HG02970 (cell line): ENCODE measurements at regions not wholly inside any gene's neighbourhood (a gene's known extent, or its start where the extent isn't known, plus 50 kb on each side); places are given as distances from the start of the nearest gene placed in this dataset.

Source experiments
- ATAC-seq: cut with Tn5 transposase; IDR thresholded peaks from one replicate; pipeline ENCODE4 v1.9.1; 2021; ENCODE audit warnings: mild to moderate bottlenecking, moderate library complexity, moderate number of reproducible peaks; ENCODE audit not compliant: unreplicated experiment, low FRiP score

DNA sequence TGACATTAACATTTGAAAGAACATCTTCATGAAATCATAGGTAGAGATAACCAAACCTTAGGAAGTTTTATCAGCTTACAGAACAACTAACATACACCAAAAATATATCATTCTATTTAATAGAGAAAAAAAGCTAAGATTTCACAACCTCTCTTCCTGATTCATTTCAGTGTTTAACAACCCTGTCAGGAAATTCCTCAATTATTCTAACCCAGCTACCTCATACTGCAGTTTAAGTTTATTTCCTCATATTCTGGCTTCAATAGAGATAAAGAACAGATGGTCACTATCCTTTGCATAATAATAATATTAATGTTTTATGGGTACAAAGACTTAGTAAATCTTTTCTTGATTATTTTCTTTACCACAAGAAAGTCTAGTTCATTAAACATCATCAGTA is 112.9 kb upstream of the HSF2 start:
- ATAC-seq: no peak

DNA sequence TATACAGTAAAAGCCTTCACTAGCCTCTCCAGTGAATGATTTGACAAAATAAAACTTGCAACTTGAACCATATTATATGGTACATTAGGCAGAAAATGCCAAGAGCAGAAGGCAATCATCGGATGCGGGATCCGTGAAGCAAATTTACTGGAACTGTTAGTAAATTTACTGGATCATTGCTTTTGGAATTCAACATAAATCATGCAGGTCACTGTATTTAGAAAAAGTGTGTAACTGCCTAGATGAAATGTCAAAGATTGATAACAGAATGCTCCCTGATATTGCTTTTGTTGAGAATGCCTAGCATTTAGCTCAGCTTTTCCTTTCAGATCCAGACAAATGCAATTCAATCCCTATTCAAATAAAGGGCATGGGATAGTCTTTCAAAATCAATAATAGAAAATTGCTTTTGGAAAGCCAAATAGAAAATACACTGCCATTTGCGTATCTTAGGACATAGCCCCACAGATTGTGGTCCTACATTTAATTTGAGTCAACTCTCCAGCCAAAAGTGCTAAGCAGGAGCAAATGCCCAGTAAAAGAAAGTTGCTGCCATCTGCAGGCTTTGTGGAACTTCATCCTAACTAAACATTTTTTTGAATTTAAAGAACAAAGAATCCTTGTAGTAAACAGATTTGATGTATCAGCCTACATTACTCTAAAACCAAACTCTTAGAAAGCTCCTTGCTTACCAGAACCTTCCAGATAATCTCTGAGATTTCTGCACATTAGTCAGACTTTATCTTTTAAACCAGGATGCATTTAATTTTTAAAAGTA is 109.5 kb upstream of the HSF2 start:
- ATAC-seq: no peak

DNA sequence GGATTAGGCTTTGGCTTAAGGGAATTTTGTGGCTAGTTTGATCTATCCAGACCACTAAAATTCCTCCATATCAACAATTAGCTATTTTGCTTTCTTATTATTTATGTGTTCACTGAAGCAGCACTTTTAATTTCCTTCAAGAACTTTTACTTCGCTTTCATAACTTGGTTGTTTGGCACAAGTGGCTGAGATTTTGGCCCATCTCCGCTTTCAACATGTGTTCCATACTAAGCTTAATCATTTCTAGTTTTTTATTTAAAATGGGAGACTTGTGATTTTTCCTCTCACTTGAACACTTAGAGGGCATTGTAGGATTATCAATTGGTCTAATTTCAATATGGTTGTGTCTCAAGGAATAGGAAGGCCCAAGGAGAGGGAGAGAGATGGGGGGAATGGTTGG is 102.4 kb upstream of the HSF2 start:
- ATAC-seq: no peak

DNA sequence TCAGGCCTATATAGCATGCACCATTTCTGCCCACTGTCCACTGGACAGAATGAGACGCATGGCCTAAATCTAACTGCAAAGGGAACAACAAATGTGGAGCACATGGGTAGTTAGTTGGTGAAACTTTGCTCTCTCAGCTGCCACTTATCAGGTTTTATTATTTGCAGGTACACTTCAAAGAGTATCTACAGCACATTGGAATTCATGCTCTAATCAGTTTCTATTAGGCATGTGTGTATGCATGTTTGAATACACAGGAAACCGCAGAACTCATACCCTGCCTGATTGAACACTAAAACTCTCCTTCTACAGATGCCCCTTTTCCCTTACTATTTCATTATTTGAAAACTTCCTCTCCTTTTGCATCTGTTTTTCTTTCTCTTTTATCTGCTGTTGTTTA is 97.4 kb upstream of the HSF2 start:
- ATAC-seq: no peak

DNA sequence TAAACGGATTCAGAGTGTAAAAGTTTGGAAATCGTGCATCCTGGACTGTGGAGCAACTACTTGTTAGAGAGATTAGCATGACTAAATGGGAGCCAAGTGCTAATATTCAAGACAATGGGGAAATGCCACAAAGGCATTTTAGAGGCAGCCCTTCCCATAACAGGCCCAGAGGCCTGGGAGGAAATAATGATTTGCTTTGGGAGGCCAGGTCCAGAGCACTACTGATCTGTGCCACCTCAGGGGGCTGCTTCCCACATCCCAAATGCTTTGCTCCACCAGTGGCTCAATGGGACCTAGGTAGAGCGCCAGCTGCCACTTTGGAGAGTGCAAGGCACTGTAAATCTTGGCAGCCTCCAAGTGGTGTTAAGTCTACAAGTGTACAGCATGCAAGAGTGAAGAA is 91.9 kb upstream of the HSF2 start:
- no peak for ATAC-seq

DNA sequence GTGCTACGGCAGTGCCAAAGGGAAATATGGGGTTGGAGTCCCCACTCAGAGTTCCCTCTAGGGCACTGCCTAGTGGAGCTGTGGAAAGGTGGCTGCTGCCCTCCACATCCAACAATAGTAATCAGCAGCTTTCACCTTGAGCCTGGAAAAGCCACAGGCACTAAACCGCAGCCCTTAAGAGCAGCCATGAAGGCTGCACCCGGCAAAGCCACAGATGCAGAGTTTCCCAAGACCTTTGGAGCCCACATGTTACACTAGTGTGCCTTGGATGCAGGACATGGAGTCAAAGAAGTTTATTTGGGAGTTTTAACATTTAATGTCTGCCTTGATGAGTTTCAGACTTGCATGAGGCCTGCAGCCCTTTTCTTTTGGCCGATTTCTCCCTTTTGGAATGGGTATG is 91.4 kb upstream of the HSF2 start:
- ATAC-seq: no peak

DNA sequence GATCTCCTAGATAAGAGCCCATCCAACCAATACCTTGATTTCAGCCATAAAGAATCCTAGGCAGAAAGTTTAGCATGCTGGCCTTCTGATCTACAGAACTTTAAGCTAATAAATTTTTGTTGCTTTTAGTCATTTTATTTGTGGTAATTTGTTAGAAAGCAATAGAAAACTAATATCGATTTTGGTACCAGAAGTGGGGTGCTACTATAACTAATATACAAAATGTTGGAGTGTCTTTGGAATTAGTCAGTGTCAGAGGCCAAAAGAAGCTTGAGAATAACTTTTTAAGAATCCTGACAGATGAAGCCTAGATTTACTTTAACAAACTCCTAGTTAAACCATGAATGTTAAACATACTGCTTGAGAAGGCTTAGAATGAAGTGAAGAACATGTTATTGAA is 83.6 kb upstream of the HSF2 start:
- ATAC-seq: no peak

DNA sequence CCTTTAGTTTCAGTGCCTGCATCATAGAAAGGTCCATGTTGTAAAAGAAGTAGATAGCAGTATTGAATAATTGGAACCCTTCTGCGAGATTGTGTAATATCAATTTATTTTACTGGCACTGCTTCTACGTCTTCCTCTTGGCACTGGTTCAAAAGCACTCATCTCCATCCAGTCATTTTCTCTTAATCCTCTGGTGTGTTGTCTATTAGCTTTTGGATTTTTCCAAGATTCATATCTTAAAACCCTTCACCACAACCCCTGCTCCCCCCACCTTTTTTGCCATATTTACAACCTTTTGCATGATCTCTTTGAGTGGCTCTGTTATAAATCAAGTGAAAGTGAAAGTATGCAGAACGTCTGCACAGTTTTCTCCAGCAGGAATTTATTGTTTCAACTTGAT is 76.6 kb upstream of the HSF2 start:
- no peak for ATAC-seq

DNA sequence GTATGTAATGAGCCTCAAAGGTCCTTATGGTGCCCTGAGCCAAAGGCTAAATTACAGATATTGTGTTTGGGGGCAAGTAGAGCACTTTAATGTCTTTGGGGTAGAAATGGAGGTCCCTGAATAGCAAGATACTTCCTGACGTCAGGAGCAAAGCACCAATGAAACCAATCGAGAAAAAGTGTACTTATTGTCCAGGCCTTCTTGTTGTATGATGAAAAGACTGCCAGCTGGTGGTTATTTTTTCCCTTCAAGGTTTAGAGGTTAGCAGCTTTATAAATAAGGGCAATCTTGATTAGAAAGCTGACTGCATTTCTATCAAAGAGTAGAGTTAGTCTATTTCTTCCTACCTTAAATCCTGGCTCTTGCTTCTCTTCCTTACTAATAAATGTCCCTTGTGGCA is 76.1 kb upstream of the HSF2 start:
- ATAC-seq: no peak

DNA sequence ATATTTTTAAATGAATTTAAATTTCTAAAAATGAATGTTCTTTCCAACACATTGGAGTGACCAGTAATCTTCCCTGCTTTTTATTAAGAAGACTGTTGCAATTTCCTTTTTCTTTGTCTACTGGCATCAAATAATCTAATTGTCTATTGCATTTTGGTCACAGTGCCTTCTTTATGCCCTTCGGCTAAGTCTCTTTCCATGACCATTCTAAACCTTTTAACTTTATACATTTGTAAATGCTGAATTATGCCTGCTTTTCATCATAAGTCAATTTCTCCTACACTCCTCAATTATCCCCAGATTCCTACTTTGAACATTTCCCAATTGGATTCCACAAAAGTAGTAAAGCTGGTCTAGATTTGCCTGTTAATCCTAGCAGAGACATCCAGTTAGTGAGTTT is 69.1 kb upstream of the HSF2 start:
- no peak for ATAC-seq

DNA sequence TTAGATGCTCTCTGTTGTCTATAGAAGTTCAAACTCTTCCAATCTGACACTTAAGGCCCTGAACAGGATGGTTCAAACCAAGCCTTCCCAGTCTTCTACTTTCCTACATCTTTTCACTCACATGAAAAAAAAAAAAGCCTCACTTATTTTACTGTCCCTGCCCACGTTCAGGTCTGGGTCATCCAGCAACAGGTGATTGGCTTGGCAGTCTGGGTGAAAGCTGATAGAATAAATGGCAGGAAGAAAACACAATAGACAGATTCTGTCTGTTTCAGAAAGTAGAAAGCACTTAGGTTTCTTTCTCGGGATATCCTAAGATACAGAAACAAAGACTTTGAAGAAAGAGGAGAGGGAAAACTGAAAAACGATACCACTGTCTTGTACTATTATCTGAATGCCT is 61.8 kb upstream of the HSF2 start:
- ATAC-seq: no peak

DNA sequence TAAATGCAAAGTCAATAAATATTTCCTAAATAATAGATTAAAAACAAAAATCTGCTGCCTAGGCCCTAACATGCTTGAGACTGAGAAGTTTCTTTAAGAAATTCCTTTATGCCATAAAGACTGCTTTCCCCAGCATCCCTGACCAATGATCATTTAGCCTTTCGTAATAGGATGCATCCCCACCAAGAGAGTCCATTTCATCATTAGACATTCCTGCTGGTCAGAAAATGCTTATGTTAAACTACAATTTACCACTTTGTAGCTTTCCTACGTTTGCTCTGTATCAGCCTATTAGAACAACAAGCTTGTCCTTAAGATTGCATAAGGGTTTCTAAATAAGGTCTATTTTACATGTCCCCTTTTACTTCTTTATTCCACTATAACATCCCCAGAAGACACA is 59.8 kb upstream of the HSF2 start:
- no peak for ATAC-seq

DNA sequence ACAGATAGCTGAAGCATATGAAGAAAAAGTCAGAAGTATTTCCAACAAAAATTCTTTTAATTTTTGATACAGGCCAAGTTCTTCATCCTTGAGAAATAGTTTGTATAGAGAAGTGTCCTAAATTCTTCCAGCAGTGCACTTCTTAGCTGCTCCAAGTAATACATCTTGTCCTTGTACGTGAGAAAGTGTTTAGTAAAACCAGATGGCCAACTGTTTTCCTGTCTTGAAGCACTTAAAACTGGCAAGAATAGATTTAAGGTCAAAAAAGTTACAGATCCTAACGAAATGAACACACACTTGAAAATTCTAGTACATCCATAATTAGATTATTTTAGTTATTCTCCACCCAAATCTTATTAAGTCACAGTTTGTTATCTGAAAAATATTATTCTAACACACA is 52.2 kb upstream of the HSF2 start:
- ATAC-seq: no peak

DNA sequence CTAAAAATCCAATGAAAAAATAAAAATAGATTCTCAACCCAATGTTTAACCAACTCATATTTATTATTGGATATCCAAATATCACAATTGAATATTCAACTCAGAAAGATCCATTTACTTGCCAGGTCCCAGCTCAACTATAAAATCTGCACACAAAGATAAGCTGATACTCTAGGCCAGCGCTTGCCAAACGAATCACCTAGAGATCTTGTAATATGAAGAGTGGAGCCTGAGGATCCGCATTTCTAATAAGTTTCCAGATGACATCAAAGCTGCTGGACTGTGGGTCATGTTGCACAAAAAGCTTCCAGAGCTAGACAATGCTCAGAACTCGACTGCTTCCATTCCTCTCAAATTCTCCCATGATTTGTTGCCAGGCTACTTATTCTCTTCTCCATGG is 51.7 kb upstream of the HSF2 start:
- ATAC-seq: no peak
